HepG2 (cell line): ENCODE measurements at regions not wholly inside any gene's neighbourhood (a gene's known extent, or its start where the extent isn't known, plus 50 kb on each side); places are given as distances from the start of the nearest gene placed in this dataset.

Source experiments
- ATAC-seq: fragments of 200-7000 bp; cut with Tn5 transposase; 3 replicates; pipeline ENCODE4 v1.9.1; 2020; ENCODE audit warnings: mild to moderate bottlenecking, moderate library complexity
- BruUV-seq: library from RNA; stranded (reverse); fragments of 400-500 nt; replicated peaks from 2 replicates; lab custom pipeline; 2021; lab: Mats Ljungman, UMichigan
- CTCF ChIA-PET: fragments of 300-600 bp; formaldehyde crosslinking; extraction: SDS; loops from one replicate; lab custom pipeline; 2021; ENCODE audit warnings: low total read pairs, inconsistent platforms, low intra/inter-chr PET ratio; lab: Yijun Ruan, JAX
- POLR2A ChIA-PET: fragments of 350-600 bp; sonication (Branson Sonifier 250); formaldehyde crosslinking; loops from one replicate; lab custom pipeline; 2020; ENCODE audit warnings: antibody characterized with exemption, inconsistent platforms; lab: Yijun Ruan, JAX
- DNase-seq: peaks from one replicate; pipeline ENCODE4 v3.0.0-alpha.2; 2015; ENCODE audit warnings: low spot score
- FAIRE-seq: peaks from 3 replicates; lab custom pipeline; 2011; peaks lifted over from hg19 to GRCh38; lab: Jason Lieb, UNC
- H2AFZ ChIP-seq: one replicate; pipeline ENCODE4 v1.6.1; 2011; ENCODE audit warnings: low read length, inconsistent platforms
- H3K27ac ChIP-seq: fragments of 300-600 bp; 3 replicates; pipeline ENCODE4 v1.8.0; 2011; ENCODE audit warnings: mixed run types, mild to moderate bottlenecking, mixed read lengths, low read length, inconsistent platforms; ENCODE audit not compliant: insufficient read depth; ENCODE audit errors: extremely low read length
- H3K27me3 ChIP-seq, 2 experiments: fragments of 200-600 bp in 1 of 2; 2 replicates in 1 of 2; 3 replicates in 1 of 2; pipeline versions ENCODE4 v1.6.0 to v1.8.0; 2011; ENCODE audit warnings: low read length in 2 of 2, mild to moderate bottlenecking in 2 of 2, moderate library complexity in 2 of 2, inconsistent platforms in 1 of 2; ENCODE audit not compliant: insufficient read depth in 2 of 2, control insufficient read depth in 1 of 2
- H3K36me3 ChIP-seq, 2 experiments: fragments of 200-600 bp in 1 of 2; replicated peaks in 1 of 2; 2 replicates in 1 of 2; 3 replicates in 1 of 2; pipeline versions ENCODE4 v1.5.1 to v1.8.0; 2011; ENCODE audit warnings: low read length in 2 of 2, inconsistent platforms in 1 of 2; ENCODE audit not compliant: insufficient read depth in 2 of 2, control insufficient read depth in 1 of 2
- H3K4me1 ChIP-seq: 2 replicates; pipeline ENCODE4 v1.5.1; 2012; ENCODE audit warnings: low read length, inconsistent platforms; ENCODE audit not compliant: insufficient read depth
- H3K4me2 ChIP-seq: 2 replicates; pipeline ENCODE4 v1.6.0; 2011; ENCODE audit warnings: low read depth, low read length, inconsistent platforms
- H3K4me3 ChIP-seq, 3 experiments: fragments of 200-600 bp in 1 of 3; sonication (generic), shearing (Covaris generic) in 1 of 3; replicated peaks in 1 of 3; 2 replicates each; pipeline ENCODE4 v1.5.1; 2011 to 2016; ENCODE audit warnings: low read length in 3 of 3, inconsistent platforms in 2 of 3, low read depth in 2 of 3, mild to moderate bottlenecking in 2 of 3, control low read depth in 1 of 3, mixed read lengths in 1 of 3; ENCODE audit not compliant: insufficient read depth in 1 of 3
- H3K79me2 ChIP-seq: one replicate; pipeline ENCODE4 v1.6.1; 2011; ENCODE audit warnings: low read length, inconsistent platforms; ENCODE audit not compliant: insufficient read depth
- H3K9ac ChIP-seq: 2 replicates; pipeline ENCODE4 v1.6.0; 2011; ENCODE audit warnings: mild to moderate bottlenecking, low read depth, low read length, inconsistent platforms; ENCODE audit not compliant: insufficient read depth
- H3K9me3 ChIP-seq: 2 replicates; pipeline ENCODE4 v1.5.1; 2012; ENCODE audit warnings: mild to moderate bottlenecking, low read length
- H4K20me1 ChIP-seq: 2 replicates; pipeline ENCODE4 v1.6.0; 2011; ENCODE audit warnings: inconsistent platforms, mild to moderate bottlenecking, low read length, moderate library complexity; ENCODE audit not compliant: insufficient read depth
- DDIT3 ChIP-seq: sonication (generic); formaldehyde crosslinking; IDR thresholded peaks from 2 replicates; pipeline ENCODE4 v1.4.0; 2020; ENCODE audit warnings: mild to moderate bottlenecking, missing genetic modification reagents
- GATA4 ChIP-seq: sonication (generic); IDR thresholded peaks from 2 replicates; pipeline ENCODE4 v1.6.1; 2016; ENCODE audit warnings: antibody characterized with exemption, low read depth, borderline replicate concordance
- KDM1A ChIP-seq: IDR thresholded peaks from 2 replicates; pipeline ENCODE4 v1.6.1; 2016; ENCODE audit warnings: missing compliant biosample characterization
- SRY ChIP-seq: sonication (generic); formaldehyde crosslinking; IDR thresholded peaks from 2 replicates; pipeline ENCODE4 v1.8.0; 2022; ENCODE audit warnings: mild to moderate bottlenecking, missing genetic modification reagents
- XBP1 ChIP-seq: sonication (generic); formaldehyde crosslinking; IDR thresholded peaks from 2 replicates; pipeline ENCODE4 v1.5.0; 2020; ENCODE audit warnings: missing genetic modification reagents
- ZNF629 ChIP-seq: sonication (generic); formaldehyde crosslinking; conservative IDR thresholded peaks from 2 replicates; pipeline ENCODE4 v1.5.0; 2020; ENCODE audit warnings: missing genetic modification reagents
- ZNF747 ChIP-seq: sonication (generic); formaldehyde crosslinking; IDR thresholded peaks from 2 replicates; pipeline ENCODE4 v1.8.1; 2023; ENCODE audit warnings: missing genetic modification reagents, mild to moderate bottlenecking, borderline replicate concordance
- WGBS: methylation state at CpG from one replicate; pipeline ENCODE4 v1.1.6; 2017; ENCODE audit warnings: low lambda C conversion rate; 5-methylcytosine and 5-hydroxymethylcytosine counted together
- in situ Hi-C: cut with HindIII; loops from 2 replicates; pipeline ENCODE4 v1.10.0; 2017; ENCODE audit warnings: low pct_unique_long_range_greater_than_20kb; ENCODE audit not compliant: extremely low pct_ligation_motif_present
- intact Hi-C: fragments of 100-400 bp; cut with micrococcal nuclease; formaldehyde crosslinking; loops from one replicate; pipeline ENCODE4 v1.10.0; 2022; ENCODE audit not compliant: unreplicated experiment
- TF ChIP-seq, protein P1 (sequence below): sonication (generic); formaldehyde crosslinking; IDR thresholded peaks from 2 replicates; pipeline ENCODE4 v1.5.1; 2020; ENCODE audit warnings: mild to moderate bottlenecking, missing genetic modification reagents, borderline replicate concordance
- TF ChIP-seq, protein P2 (sequence below): conservative IDR thresholded peaks from 2 replicates; pipeline ENCODE4 v1.6.1; 2018; ENCODE audit warnings: missing genetic modification reagents
- TF ChIP-seq, protein P3 (sequence below): IDR thresholded peaks from 2 replicates; pipeline ENCODE4 v1.6.1; 2016; ENCODE audit warnings: mild to moderate bottlenecking, missing biosample characterization, missing genetic modification reagents

DNA sequence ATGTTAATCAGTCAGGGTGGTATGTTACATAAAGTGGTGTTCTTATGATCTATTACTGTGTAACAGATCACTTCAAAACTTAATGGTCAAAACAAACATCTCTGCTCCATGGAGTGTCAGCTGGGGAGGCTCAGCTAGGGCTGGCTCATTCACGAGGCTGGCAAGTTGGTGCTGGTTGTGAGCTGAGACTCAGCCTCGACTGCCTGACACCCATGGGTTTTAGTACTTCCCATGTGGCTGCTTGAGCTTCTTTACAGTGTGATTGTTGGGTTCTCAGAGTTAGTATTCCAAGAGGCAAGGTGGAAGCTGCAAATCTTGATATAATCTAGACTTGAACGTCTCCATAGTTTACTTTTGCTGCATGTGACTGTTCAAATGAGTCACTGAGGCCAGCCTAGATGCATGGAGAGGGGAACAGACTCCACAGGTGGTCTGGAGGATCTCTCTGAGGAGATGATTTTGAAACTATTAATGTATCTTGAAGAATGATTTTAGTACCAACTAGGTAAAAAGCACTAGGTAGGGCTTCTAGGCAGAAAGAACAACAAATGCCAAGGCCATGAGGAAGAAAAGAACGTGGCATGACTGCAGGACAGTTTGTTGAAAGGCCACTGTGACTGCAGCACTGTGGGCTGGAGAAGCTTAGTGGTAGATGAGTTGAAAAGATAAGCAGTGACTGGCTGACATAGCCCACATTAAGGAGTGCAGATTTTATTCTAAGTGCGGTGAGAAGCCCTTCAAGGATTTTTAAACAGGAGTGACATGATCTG lies 281.1 kb upstream of the PROK2 start:
- no peaks in the 10 kb centered on the region for H3K4me1 ChIP-seq
- H3K27ac ChIP-seq = no peak overlapping the region
- BruUV-seq = no TSS peak
- H3K9ac ChIP-seq = no peak overlapping the region
- H3K4me3 ChIP-seq = no peak overlapping the region
- ATAC-seq = no peak
- WGBS = 5% methylated on average over 5 of the region's 5 CpGs
- intact Hi-C loops = no loop called here
- H3K4me2 ChIP-seq = no peak overlapping the region
- POLR2A ChIA-PET = no interaction called here
- H3K79me2 ChIP-seq = no peaks in the 10 kb centered on the region
- no peak for DNase-seq
- no peak overlapping the region for H2AFZ ChIP-seq
- TF ChIP-seq GATA4 (no peak), ZNF747 (CRISPR knock-in tag) (no peak), ZNF629 (no peak), DDIT3 (no peak), XBP1 (CRISPR knock-in tag) (no peak), SRY (no peak), KDM1A (CRISPR knock-in tag) (no peak)
- TF ChIP-seq, protein P1, sequence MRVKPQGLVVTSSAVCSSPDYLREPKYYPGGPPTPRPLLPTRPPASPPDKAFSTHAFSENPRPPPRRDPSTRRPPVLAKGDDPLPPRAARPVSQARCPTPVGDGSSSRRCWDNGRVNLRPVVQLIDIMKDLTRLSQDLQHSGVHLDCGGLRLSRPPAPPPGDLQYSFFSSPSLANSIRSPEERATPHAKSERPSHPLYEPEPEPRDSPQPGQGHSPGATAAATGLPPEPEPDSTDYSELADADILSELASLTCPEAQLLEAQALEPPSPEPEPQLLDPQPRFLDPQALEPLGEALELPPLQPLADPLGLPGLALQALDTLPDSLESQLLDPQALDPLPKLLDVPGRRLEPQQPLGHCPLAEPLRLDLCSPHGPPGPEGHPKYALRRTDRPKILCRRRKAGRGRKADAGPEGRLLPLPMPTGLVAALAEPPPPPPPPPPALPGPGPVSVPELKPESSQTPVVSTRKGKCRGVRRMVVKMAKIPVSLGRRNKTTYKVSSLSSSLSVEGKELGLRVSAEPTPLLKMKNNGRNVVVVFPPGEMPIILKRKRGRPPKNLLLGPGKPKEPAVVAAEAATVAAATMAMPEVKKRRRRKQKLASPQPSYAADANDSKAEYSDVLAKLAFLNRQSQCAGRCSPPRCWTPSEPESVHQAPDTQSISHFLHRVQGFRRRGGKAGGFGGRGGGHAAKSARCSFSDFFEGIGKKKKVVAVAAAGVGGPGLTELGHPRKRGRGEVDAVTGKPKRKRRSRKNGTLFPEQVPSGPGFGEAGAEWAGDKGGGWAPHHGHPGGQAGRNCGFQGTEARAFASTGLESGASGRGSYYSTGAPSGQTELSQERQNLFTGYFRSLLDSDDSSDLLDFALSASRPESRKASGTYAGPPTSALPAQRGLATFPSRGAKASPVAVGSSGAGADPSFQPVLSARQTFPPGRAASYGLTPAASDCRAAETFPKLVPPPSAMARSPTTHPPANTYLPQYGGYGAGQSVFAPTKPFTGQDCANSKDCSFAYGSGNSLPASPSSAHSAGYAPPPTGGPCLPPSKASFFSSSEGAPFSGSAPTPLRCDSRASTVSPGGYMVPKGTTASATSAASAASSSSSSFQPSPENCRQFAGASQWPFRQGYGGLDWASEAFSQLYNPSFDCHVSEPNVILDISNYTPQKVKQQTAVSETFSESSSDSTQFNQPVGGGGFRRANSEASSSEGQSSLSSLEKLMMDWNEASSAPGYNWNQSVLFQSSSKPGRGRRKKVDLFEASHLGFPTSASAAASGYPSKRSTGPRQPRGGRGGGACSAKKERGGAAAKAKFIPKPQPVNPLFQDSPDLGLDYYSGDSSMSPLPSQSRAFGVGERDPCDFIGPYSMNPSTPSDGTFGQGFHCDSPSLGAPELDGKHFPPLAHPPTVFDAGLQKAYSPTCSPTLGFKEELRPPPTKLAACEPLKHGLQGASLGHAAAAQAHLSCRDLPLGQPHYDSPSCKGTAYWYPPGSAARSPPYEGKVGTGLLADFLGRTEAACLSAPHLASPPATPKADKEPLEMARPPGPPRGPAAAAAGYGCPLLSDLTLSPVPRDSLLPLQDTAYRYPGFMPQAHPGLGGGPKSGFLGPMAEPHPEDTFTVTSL = no peak
- TF ChIP-seq, protein P2, sequence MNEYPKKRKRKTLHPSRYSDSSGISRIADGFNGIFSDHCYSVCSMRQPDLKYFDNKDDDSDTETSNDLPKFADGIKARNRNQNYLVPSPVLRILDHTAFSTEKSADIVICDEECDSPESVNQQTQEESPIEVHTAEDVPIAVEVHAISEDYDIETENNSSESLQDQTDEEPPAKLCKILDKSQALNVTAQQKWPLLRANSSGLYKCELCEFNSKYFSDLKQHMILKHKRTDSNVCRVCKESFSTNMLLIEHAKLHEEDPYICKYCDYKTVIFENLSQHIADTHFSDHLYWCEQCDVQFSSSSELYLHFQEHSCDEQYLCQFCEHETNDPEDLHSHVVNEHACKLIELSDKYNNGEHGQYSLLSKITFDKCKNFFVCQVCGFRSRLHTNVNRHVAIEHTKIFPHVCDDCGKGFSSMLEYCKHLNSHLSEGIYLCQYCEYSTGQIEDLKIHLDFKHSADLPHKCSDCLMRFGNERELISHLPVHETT (CRISPR knock-in tag) = no peak
- TF ChIP-seq, protein P3, sequence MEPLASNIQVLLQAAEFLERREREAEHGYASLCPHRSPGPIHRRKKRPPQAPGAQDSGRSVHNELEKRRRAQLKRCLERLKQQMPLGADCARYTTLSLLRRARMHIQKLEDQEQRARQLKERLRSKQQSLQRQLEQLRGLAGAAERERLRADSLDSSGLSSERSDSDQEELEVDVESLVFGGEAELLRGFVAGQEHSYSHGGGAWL (CRISPR knock-in tag) = no peak
- in situ Hi-C loops = no loop called here
- no peaks in the 10 kb centered on the region for H4K20me1 ChIP-seq
- no peaks in the 10 kb centered on the region for H3K36me3 ChIP-seq
- H3K9me3 ChIP-seq = no peaks in the 10 kb centered on the region
- H3K27me3 ChIP-seq = 0 out of 5 replicates have a peak, but pooled peaks cover 0 to 1% of the 10 kb centered on the region in 2 experiments
- CTCF ChIA-PET = no interaction called here
- FAIRE-seq = no peak
